ENCODE measurements at regions not wholly inside any gene's neighbourhood (a gene's known extent, or its start where the extent isn't known, plus 50 kb on each side); places are given as distances from the start of the nearest gene placed in this dataset.

- H3K27me3 Mint-ChIP-seq = no peaks in the 10 kb centered on the region
- H3K36me3 Mint-ChIP-seq (ENCODE audit: low read depth) = no peaks in the 10 kb centered on the region
- no peaks in the 10 kb centered on the region for H3K36me3 ChIP-seq (ENCODE audit: insufficient read depth, low read length)
- no peaks in the 10 kb centered on the region for H3K4me1 ChIP-seq (ENCODE audit: insufficient read depth, low read length)
- H3K27ac Mint-ChIP-seq = no peak overlapping the region
- no peak for TF ChIP-seq CTCF (IDR thresholded peaks at IDR 0.05)
- CTCF ChIA-PET = no interaction called here
- intact Hi-C loops (cut with DNase I, micrococcal nuclease) = no loop called here
- no peak overlapping the region for H3K4me3 Mint-ChIP-seq
- H3K27ac ChIP-seq (ENCODE audit: low read depth in 1 of 2, low read length in 2 of 2) = no peak overlapping the region
- no peak overlapping the region for H3K4me3 ChIP-seq (ENCODE audit: low read length)
- H3K9me3 ChIP-seq (ENCODE audit: control insufficient read depth in 1 of 2, insufficient read depth in 1 of 2, low read length in 2 of 2) = no peaks in the 10 kb centered on the region
- H3K27me3 ChIP-seq (ENCODE audit: control insufficient read depth in 1 of 2, insufficient read depth in 2 of 2, low read length in 2 of 2) = no peaks in the 10 kb centered on the region
- DNase-seq (no peak), ATAC-seq (ENCODE audit: poor library complexity) (no peak)
- H3K4me1 Mint-ChIP-seq (ENCODE audit: low read depth) = no peaks in the 10 kb centered on the region
- POLR2A ChIA-PET = no interaction called here
- H3K9me3 Mint-ChIP-seq = no peaks in the 10 kb centered on the region
These were observed 131.1 kb downstream of the CYP26A1 start for GRCh38 chr10:93204494-93205485.

- Mint-ChIP-seq H3K36me3 (ENCODE audit: low read depth) (no peaks in the 10 kb centered on the region), H3K27ac (no peak overlapping the region), H3K9me3 (no peaks in the 10 kb centered on the region), H3K4me3 (no peak overlapping the region), H3K27me3 (no peaks in the 10 kb centered on the region), H3K4me1 (ENCODE audit: low read depth) (no peaks in the 10 kb centered on the region)
- no peaks in the 10 kb centered on the region for H3K4me1 ChIP-seq (ENCODE audit: insufficient read depth, low read length)
- no peak overlapping the region for H3K4me3 ChIP-seq (ENCODE audit: low read length)
- H3K27ac ChIP-seq (ENCODE audit: low read depth in 1 of 2, low read length in 2 of 2) = no peak overlapping the region
- no peak for ATAC-seq (ENCODE audit: poor library complexity)
- POLR2A ChIA-PET = no interaction called here
- TF ChIP-seq CTCF (IDR thresholded peaks at IDR 0.05) = no peak
- H3K9me3 ChIP-seq (ENCODE audit: control insufficient read depth in 1 of 2, insufficient read depth in 1 of 2, low read length in 2 of 2) = no peaks in the 10 kb centered on the region
- intact Hi-C loops (cut with DNase I, micrococcal nuclease) = no loop called here
- no peaks in the 10 kb centered on the region for H3K27me3 ChIP-seq (ENCODE audit: control insufficient read depth in 1 of 2, insufficient read depth in 2 of 2, low read length in 2 of 2)
- DNase-seq = no peak
- CTCF ChIA-PET = no interaction called here
- H3K36me3 ChIP-seq (ENCODE audit: insufficient read depth, low read length) = no peaks in the 10 kb centered on the region
These were observed 133.0 kb downstream of the CYP26A1 start for GRCh38 chr10:93206652-93207051.

GRCh38 chr10:93208717-93209464 is 135.2 kb downstream of the CYP26A1 start:
- Mint-ChIP-seq H3K4me3 (no peak overlapping the region), H3K4me1 (ENCODE audit: low read depth) (no peaks in the 10 kb centered on the region), H3K9me3 (no peaks in the 10 kb centered on the region), H3K27me3 (no peaks in the 10 kb centered on the region), H3K36me3 (ENCODE audit: low read depth) (no peaks in the 10 kb centered on the region), H3K27ac (no peak overlapping the region)
- ATAC-seq (ENCODE audit: poor library complexity) (no peak), DNase-seq (no peak)
- H3K4me3 ChIP-seq (ENCODE audit: low read length) = no peak overlapping the region
- H3K27me3 ChIP-seq (ENCODE audit: control insufficient read depth in 1 of 2, insufficient read depth in 2 of 2, low read length in 2 of 2) = no peaks in the 10 kb centered on the region
- H3K4me1 ChIP-seq (ENCODE audit: insufficient read depth, low read length) = no peaks in the 10 kb centered on the region
- no peaks in the 10 kb centered on the region for H3K9me3 ChIP-seq (ENCODE audit: control insufficient read depth in 1 of 2, insufficient read depth in 1 of 2, low read length in 2 of 2)
- intact Hi-C loops (cut with DNase I, micrococcal nuclease) = no loop called here
- no peak for TF ChIP-seq CTCF (IDR thresholded peaks at IDR 0.05)
- POLR2A ChIA-PET = no interaction called here
- no peak overlapping the region for H3K27ac ChIP-seq (ENCODE audit: low read depth in 1 of 2, low read length in 2 of 2)
- no peaks in the 10 kb centered on the region for H3K36me3 ChIP-seq (ENCODE audit: insufficient read depth, low read length)
- CTCF ChIA-PET = no interaction called here
